Loucy (cell line): ENCODE measurements at regions not wholly inside any gene's neighbourhood (a gene's known extent, or its start where the extent isn't known, plus 50 kb on each side); places are given as distances from the start of the nearest gene placed in this dataset.
"Not testable (repeated sequence)": the region's sequence is repeated elsewhere in the genome, so short reads cannot be mapped to it uniquely, and the experiment has no call there.

Experiments used
- H2AFZ ChIP-seq: fragments of 200-600 bp; sonication (generic); 2 replicates; pipeline ENCODE4 v1.6.0; 2016; ENCODE audit warnings: antibody characterized with exemption, mild to moderate bottlenecking, low read length, moderate library complexity
- H3F3A ChIP-seq: fragments of 200-600 bp; 2 replicates; pipeline ENCODE4 v1.6.0; 2016; ENCODE audit warnings: antibody characterized with exemption, low read depth, mild to moderate bottlenecking
- H3K27me3 ChIP-seq: fragments of 200-600 bp; sonication (generic); 2 replicates; pipeline ENCODE4 v1.6.1; 2014; ENCODE audit warnings: low read length, mild to moderate bottlenecking; ENCODE audit not compliant: insufficient read depth, poor library complexity, severe bottlenecking
- H3K36me3 ChIP-seq: fragments of 200-600 bp; sonication (generic); 2 replicates; pipeline ENCODE4 v1.6.1; 2016; ENCODE audit warnings: low read length; ENCODE audit not compliant: insufficient read depth
- H3K4me1 ChIP-seq: fragments of 200-600 bp; sonication (generic); 2 replicates; pipeline ENCODE4 v1.5.1; 2014; ENCODE audit warnings: low read length, mild to moderate bottlenecking; ENCODE audit not compliant: insufficient read depth, poor library complexity, severe bottlenecking
- H3K4me2 ChIP-seq: fragments of 200-600 bp; sonication (generic); 2 replicates; pipeline ENCODE4 v1.6.0; 2014; ENCODE audit warnings: antibody characterized with exemption, low read length, low read depth, mild to moderate bottlenecking; ENCODE audit not compliant: poor library complexity, severe bottlenecking
- H3K4me3 ChIP-seq: fragments of 200-600 bp; sonication (generic); 2 replicates; pipeline ENCODE4 v1.5.1; 2014; ENCODE audit warnings: low read length, mild to moderate bottlenecking, mixed read lengths; ENCODE audit not compliant: poor library complexity, severe bottlenecking
- H3K79me2 ChIP-seq: fragments of 200-600 bp; sonication (generic); 2 replicates; pipeline ENCODE4 v1.6.1; 2014; ENCODE audit warnings: low read length; ENCODE audit not compliant: insufficient read depth
- H3K9ac ChIP-seq: fragments of 200-600 bp; sonication (generic); 2 replicates; pipeline ENCODE4 v1.6.0; 2014; ENCODE audit warnings: mild to moderate bottlenecking, low read depth, low read length, moderate library complexity; ENCODE audit not compliant: poor library complexity, severe bottlenecking
- H3K9me2 ChIP-seq: fragments of 200-600 bp; sonication (generic); replicated peaks from 2 replicates; pipeline ENCODE4 v1.6.1; 2016; ENCODE audit warnings: low read depth, low read length, mixed read lengths
- H3K9me3 ChIP-seq: fragments of 200-600 bp; sonication (generic); 2 replicates; pipeline ENCODE4 v1.6.1; 2014; ENCODE audit warnings: mild to moderate bottlenecking, antibody characterized with exemption, low read length, low read depth; ENCODE audit not compliant: insufficient read depth
- H4K20me1 ChIP-seq: fragments of 200-600 bp; sonication (generic); 2 replicates; pipeline ENCODE4 v1.6.0; 2014; ENCODE audit warnings: antibody characterized with exemption, low read length, mild to moderate bottlenecking; ENCODE audit not compliant: insufficient read depth, poor library complexity, severe bottlenecking
- EZH2phosphoT487 ChIP-seq: fragments of 200-600 bp; IDR thresholded peaks from 2 replicates; pipeline ENCODE4 v1.6.1; 2018; ENCODE audit warnings: antibody characterized with exemption, mild to moderate bottlenecking, moderate library complexity, borderline replicate concordance
- TF ChIP-seq, protein P1 (sequence below): fragments of 200-600 bp; sonication (generic); conservative IDR thresholded peaks from 2 replicates; pipeline ENCODE4 v1.5.1; 2014; ENCODE audit warnings: mild to moderate bottlenecking, antibody characterized with exemption, low read length

DNA sequence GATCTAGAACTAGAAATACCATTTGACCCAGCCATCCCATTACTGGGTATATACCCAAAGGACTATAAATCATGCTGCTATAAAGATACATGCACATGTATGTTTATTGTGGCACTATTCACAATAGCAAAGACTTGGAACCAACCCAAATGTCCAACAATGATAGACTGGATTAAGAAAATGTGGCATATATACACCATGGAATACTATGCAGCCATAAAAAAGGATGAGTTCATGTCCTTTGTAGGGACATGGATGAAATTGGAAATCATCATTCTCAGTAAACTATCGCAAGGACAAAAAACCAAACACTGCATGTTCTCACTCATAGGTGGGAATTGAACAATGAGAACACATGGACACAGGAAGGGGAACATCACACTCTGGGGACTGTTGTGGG is 178.3 kb upstream of the XIST start:
- H4K20me1 ChIP-seq, H3K9ac ChIP-seq, H3K4me2 ChIP-seq, H3K36me3 ChIP-seq, H3K79me2 ChIP-seq, H3F3A ChIP-seq, H3K4me1 ChIP-seq, H3K4me3 ChIP-seq, H3K9me2 ChIP-seq, H3K27me3 ChIP-seq, H3K9me3 ChIP-seq, H2AFZ ChIP-seq: not testable (repeated sequence)

DNA sequence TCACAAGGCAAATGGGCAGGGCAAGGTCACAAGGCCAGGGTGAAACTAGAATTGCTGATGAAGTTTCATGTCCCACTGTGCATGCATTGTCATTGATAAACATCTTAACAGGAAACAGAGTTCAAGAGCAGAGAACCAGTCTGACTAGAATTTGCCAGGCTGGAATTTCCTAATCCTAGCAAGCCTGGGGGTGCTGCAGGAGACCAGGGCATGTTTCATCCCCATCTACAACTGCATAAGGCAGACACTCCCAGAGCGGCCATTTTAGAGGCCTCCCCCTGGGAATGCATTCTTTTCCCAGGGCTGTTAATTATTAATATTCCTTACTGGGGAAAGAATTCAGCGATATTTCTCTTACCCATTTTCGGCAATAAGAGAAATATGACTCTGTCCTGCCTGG is 172.6 kb upstream of the XIST start:
- not testable (repeated sequence) for H3K27me3 ChIP-seq, H3K79me2 ChIP-seq, H3K9ac ChIP-seq, H3K36me3 ChIP-seq, H3K9me3 ChIP-seq, H3K9me2 ChIP-seq, H4K20me1 ChIP-seq, H3K4me2 ChIP-seq, H3K4me3 ChIP-seq, H3F3A ChIP-seq, H2AFZ ChIP-seq
- H3K4me1 ChIP-seq, result peaks cover 31% of the 10 kb centered on the region

- Histone ChIP-seq H3K9ac (no peak overlapping the region), H3K9me3 (no peaks in the 10 kb centered on the region; the same call in 1 of the 2 replicates), H3F3A (no peaks in the 10 kb centered on the region), H2AFZ (no peak overlapping the region), H3K36me3 (no peaks in the 10 kb centered on the region), H3K79me2 (no peaks in the 10 kb centered on the region), H3K4me1 (peaks cover 31% of the 10 kb centered on the region), H4K20me1 (no peaks in the 10 kb centered on the region), H3K4me2 (peak overlapping the region; percentile 58), H3K4me3 (peak overlapping the region; percentile 53), H3K9me2 (no peaks in the 10 kb centered on the region), H3K27me3 (no peaks in the 10 kb centered on the region)
- TF ChIP-seq EZH2phosphoT487, result no peak
- TF ChIP-seq, protein P1, sequence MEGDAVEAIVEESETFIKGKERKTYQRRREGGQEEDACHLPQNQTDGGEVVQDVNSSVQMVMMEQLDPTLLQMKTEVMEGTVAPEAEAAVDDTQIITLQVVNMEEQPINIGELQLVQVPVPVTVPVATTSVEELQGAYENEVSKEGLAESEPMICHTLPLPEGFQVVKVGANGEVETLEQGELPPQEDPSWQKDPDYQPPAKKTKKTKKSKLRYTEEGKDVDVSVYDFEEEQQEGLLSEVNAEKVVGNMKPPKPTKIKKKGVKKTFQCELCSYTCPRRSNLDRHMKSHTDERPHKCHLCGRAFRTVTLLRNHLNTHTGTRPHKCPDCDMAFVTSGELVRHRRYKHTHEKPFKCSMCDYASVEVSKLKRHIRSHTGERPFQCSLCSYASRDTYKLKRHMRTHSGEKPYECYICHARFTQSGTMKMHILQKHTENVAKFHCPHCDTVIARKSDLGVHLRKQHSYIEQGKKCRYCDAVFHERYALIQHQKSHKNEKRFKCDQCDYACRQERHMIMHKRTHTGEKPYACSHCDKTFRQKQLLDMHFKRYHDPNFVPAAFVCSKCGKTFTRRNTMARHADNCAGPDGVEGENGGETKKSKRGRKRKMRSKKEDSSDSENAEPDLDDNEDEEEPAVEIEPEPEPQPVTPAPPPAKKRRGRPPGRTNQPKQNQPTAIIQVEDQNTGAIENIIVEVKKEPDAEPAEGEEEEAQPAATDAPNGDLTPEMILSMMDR, result no peak
Measured at GRCh38 chrX:74023203-74023602, 170.7 kb upstream of the XIST start.

- H3K9ac ChIP-seq, result no peak overlapping the region
- no peaks in the 10 kb centered on the region for H3K9me2 ChIP-seq
- H3K36me3 ChIP-seq, result no peaks in the 10 kb centered on the region
- no peak overlapping the region for H2AFZ ChIP-seq
- H3F3A ChIP-seq, result no peaks in the 10 kb centered on the region
- H3K4me3 ChIP-seq, result no peak overlapping the region
- TF ChIP-seq, protein P1, result no peak
- TF ChIP-seq EZH2phosphoT487, result no peak
- no peaks in the 10 kb centered on the region for H3K79me2 ChIP-seq
- no peaks in the 10 kb centered on the region for H3K27me3 ChIP-seq
- H3K9me3 ChIP-seq, result no peaks in the 10 kb centered on the region
- H3K4me2 ChIP-seq, result no peak overlapping the region
- peaks cover 25% of the 10 kb centered on the region for H3K4me1 ChIP-seq
- H4K20me1 ChIP-seq, result no peaks in the 10 kb centered on the region
Measured at GRCh38 chrX:74018253-74018652, 165.7 kb upstream of the XIST start.
